ENCODE measurements at regions not wholly inside any gene's neighbourhood (a gene's known extent, or its start where the extent isn't known, plus 50 kb on each side); places are given as distances from the start of the nearest gene placed in this dataset.

GRCh38 chr17:14959106-14959648, 305.9 kb downstream of the PMP22 start:
- no peak for TF ChIP-seq CTCF (IDR thresholded peaks at IDR 0.05; ENCODE audit: partially characterized antibody, unreplicated experiment)
- Mint-ChIP-seq H3K9me3 (ENCODE audit: unreplicated experiment) (no peaks in the 10 kb centered on the region), H3K4me3 (ENCODE audit: unreplicated experiment) (no peak overlapping the region), H3K27ac (ENCODE audit: unreplicated experiment) (no peak overlapping the region), H3K36me3 (ENCODE audit: unreplicated experiment) (no peaks in the 10 kb centered on the region), H3K4me1 (ENCODE audit: low read depth, unreplicated experiment) (no peaks in the 10 kb centered on the region), H3K27me3 (ENCODE audit: unreplicated experiment) (no peaks in the 10 kb centered on the region)
- no peak for DNase-seq

GRCh38 chr17:14953405-14953804, 311.7 kb downstream of the PMP22 start:
- H3K27me3 Mint-ChIP-seq (ENCODE audit: unreplicated experiment), result no peaks in the 10 kb centered on the region
- TF ChIP-seq CTCF (IDR thresholded peaks at IDR 0.05; ENCODE audit: partially characterized antibody, unreplicated experiment), result no peak
- no peak overlapping the region for H3K27ac Mint-ChIP-seq (ENCODE audit: unreplicated experiment)
- H3K4me1 Mint-ChIP-seq (ENCODE audit: low read depth, unreplicated experiment), result no peaks in the 10 kb centered on the region
- H3K4me3 Mint-ChIP-seq (ENCODE audit: unreplicated experiment), result no peak overlapping the region
- no peak for DNase-seq
- H3K36me3 Mint-ChIP-seq (ENCODE audit: unreplicated experiment), result no peaks in the 10 kb centered on the region
- H3K9me3 Mint-ChIP-seq (ENCODE audit: unreplicated experiment), result no peaks in the 10 kb centered on the region

- Mint-ChIP-seq H3K27ac (ENCODE audit: unreplicated experiment) (no peak overlapping the region), H3K9me3 (ENCODE audit: unreplicated experiment) (no peaks in the 10 kb centered on the region), H3K4me3 (ENCODE audit: unreplicated experiment) (no peak overlapping the region), H3K4me1 (ENCODE audit: low read depth, unreplicated experiment) (no peaks in the 10 kb centered on the region), H3K36me3 (ENCODE audit: unreplicated experiment) (no peaks in the 10 kb centered on the region), H3K27me3 (ENCODE audit: unreplicated experiment) (no peaks in the 10 kb centered on the region)
- DNase-seq, result no peak
- no peak for TF ChIP-seq CTCF (IDR thresholded peaks at IDR 0.05; ENCODE audit: partially characterized antibody, unreplicated experiment)
Observed at GRCh38 chr17:14950686-14951085, 314.4 kb downstream of the PMP22 start.

GRCh38 chr17:14950216-14950615, 314.9 kb downstream of the PMP22 start:
- no peaks in the 10 kb centered on the region for H3K36me3 Mint-ChIP-seq (ENCODE audit: unreplicated experiment)
- H3K4me1 Mint-ChIP-seq (ENCODE audit: low read depth, unreplicated experiment), result no peaks in the 10 kb centered on the region
- no peak for DNase-seq
- no peaks in the 10 kb centered on the region for H3K9me3 Mint-ChIP-seq (ENCODE audit: unreplicated experiment)
- H3K27ac Mint-ChIP-seq (ENCODE audit: unreplicated experiment), result no peak overlapping the region
- no peaks in the 10 kb centered on the region for H3K27me3 Mint-ChIP-seq (ENCODE audit: unreplicated experiment)
- TF ChIP-seq CTCF (IDR thresholded peaks at IDR 0.05; ENCODE audit: partially characterized antibody, unreplicated experiment), result no peak
- no peak overlapping the region for H3K4me3 Mint-ChIP-seq (ENCODE audit: unreplicated experiment)

GRCh38 chr17:14947671-14948070, 317.5 kb downstream of the PMP22 start:
- Mint-ChIP-seq H3K9me3 (ENCODE audit: unreplicated experiment) (no peaks in the 10 kb centered on the region), H3K4me1 (ENCODE audit: low read depth, unreplicated experiment) (no peaks in the 10 kb centered on the region), H3K36me3 (ENCODE audit: unreplicated experiment) (no peaks in the 10 kb centered on the region), H3K27me3 (ENCODE audit: unreplicated experiment) (no peaks in the 10 kb centered on the region), H3K27ac (ENCODE audit: unreplicated experiment) (no peak overlapping the region), H3K4me3 (ENCODE audit: unreplicated experiment) (no peak overlapping the region)
- DNase-seq, result no peak
- no peak for TF ChIP-seq CTCF (IDR thresholded peaks at IDR 0.05; ENCODE audit: partially characterized antibody, unreplicated experiment)

Data from glutamatergic neuron (in vitro differentiated cells).